ENCODE measurements at regions not wholly inside any gene's neighbourhood (a gene's known extent, or its start where the extent isn't known, plus 50 kb on each side); places are given as distances from the start of the nearest gene placed in this dataset.

GRCh38 chr5:124102486-124102885 is 590.5 kb downstream of the CSNK1G3 start:
- no peak for DNase-seq

- DNase-seq = no peak
Observed at GRCh38 chr5:124093658-124094057, 581.7 kb downstream of the CSNK1G3 start.

GRCh38 chr5:124090115-124090514 is 578.1 kb downstream of the CSNK1G3 start:
- no peak for DNase-seq

- no peak for DNase-seq
Observed at GRCh38 chr5:124089578-124089977, 577.6 kb downstream of the CSNK1G3 start.

- DNase-seq = no peak
Observed at GRCh38 chr5:124088289-124089032, 576.5 kb downstream of the CSNK1G3 start.

- DNase-seq = no peak
Observed at GRCh38 chr5:124087752-124088151, 575.8 kb downstream of the CSNK1G3 start.

- DNase-seq = no peak
Observed at GRCh38 chr5:124080256-124080655, 568.3 kb downstream of the CSNK1G3 start.

GRCh38 chr5:124079062-124079461 is 567.1 kb downstream of the CSNK1G3 start:
- DNase-seq = no peak

- no peak for DNase-seq
Observed at GRCh38 chr5:124074500-124074899, 562.5 kb downstream of the CSNK1G3 start.

GRCh38 chr5:124072570-124072969 is 560.6 kb downstream of the CSNK1G3 start:
- DNase-seq = no peak

GRCh38 chr5:124071039-124071438 is 559.1 kb downstream of the CSNK1G3 start:
- DNase-seq = no peak

- DNase-seq = no peak
Observed at GRCh38 chr5:124065508-124065907, 553.5 kb downstream of the CSNK1G3 start.

GRCh38 chr5:124064956-124065355 is 553.0 kb downstream of the CSNK1G3 start:
- DNase-seq = no peak

GRCh38 chr5:124061663-124062062 is 549.7 kb downstream of the CSNK1G3 start:
- no peak for DNase-seq

- no peak for DNase-seq
Observed at GRCh38 chr5:124061068-124061430, 549.1 kb downstream of the CSNK1G3 start.

- DNase-seq = no peak
Observed at GRCh38 chr5:124060413-124061067, 548.6 kb downstream of the CSNK1G3 start.

- no peak for DNase-seq
Observed at GRCh38 chr5:124060011-124060410, 548.0 kb downstream of the CSNK1G3 start.

GRCh38 chr5:124059200-124059599 is 547.2 kb downstream of the CSNK1G3 start:
- DNase-seq = no peak

- no peak for DNase-seq
Observed at GRCh38 chr5:124057724-124058231, 545.8 kb downstream of the CSNK1G3 start.

- peak in 1 of 2 donors; percentile 37 for DNase-seq
Observed at GRCh38 chr5:124056991-124057723, 545.2 kb downstream of the CSNK1G3 start.

GRCh38 chr5:124056326-124056990 is 544.5 kb downstream of the CSNK1G3 start:
- peak in 1 of 2 donors; percentile 8 for DNase-seq

GRCh38 chr5:124055751-124056150 is 543.8 kb downstream of the CSNK1G3 start:
- no peak for DNase-seq

GRCh38 chr5:124054564-124054963 is 542.6 kb downstream of the CSNK1G3 start:
- no peak for DNase-seq

All from CD4-positive, alpha-beta T cell treated with Interleukin-1 beta for 1 hour (primary cell).